Kidney (tissue), 13 donors: ENCODE measurements at regions not wholly inside any gene's neighbourhood (a gene's known extent, or its start where the extent isn't known, plus 50 kb on each side); places are given as distances from the start of the nearest gene placed in this dataset.

ENCODE experiments used
- DNase-seq, 5 donors: peaks; one replicate each; pipeline ENCODE4 v3.0.0-alpha.2; 2013 to 2020
- FAIRE-seq: peaks from 2 replicates; lab custom pipeline; 2012; peaks lifted over from hg19 to GRCh38; lab: Jason Lieb, UNC
- H3K27ac ChIP-seq, 2 donors: one replicate each; pipeline ENCODE4 v1.7.0; 2013; ENCODE audit warnings: low read depth in 2 of 2, low read length in 2 of 2, inconsistent platforms in 1 of 2
- H3K27me3 ChIP-seq: one replicate; pipeline ENCODE4 v1.7.1; 2013; ENCODE audit warnings: low read length, inconsistent platforms; ENCODE audit not compliant: control insufficient read depth, insufficient read depth
- H3K36me3 ChIP-seq, 3 donors: one replicate each; pipeline versions ENCODE4 v1.7.0 to v1.7.1; 2013; ENCODE audit warnings: low read length in 3 of 3, control low read depth in 1 of 3, inconsistent platforms in 1 of 3; ENCODE audit not compliant: insufficient read depth in 3 of 3, control insufficient read depth in 2 of 3
- H3K4me1 ChIP-seq, 3 donors: one replicate each; pipeline versions ENCODE4 v1.7.0 to v1.7.1; 2013; ENCODE audit warnings: low read length in 3 of 3, inconsistent platforms in 1 of 3, low read depth in 1 of 3; ENCODE audit not compliant: control insufficient read depth in 2 of 3, insufficient read depth in 2 of 3
- H3K4me3 ChIP-seq, 3 donors: one replicate each; pipeline versions ENCODE4 v1.7.0 to v1.8.1; 2013; ENCODE audit warnings: low read length in 3 of 3, control low read depth in 1 of 3, inconsistent platforms in 1 of 3
- H3K9ac ChIP-seq, 3 donors: one replicate each; pipeline versions ENCODE4 v1.7.0 to v1.7.1; 2013; ENCODE audit warnings: low read length in 3 of 3, control low read depth in 1 of 3, inconsistent platforms in 1 of 3
- H3K9me3 ChIP-seq, 3 donors: one replicate each; pipeline versions ENCODE4 v1.7.0 to v1.7.1; 2013; ENCODE audit warnings: low read length in 3 of 3, control low read depth in 1 of 3, inconsistent platforms in 1 of 3; ENCODE audit not compliant: control insufficient read depth in 2 of 3, insufficient read depth in 1 of 3
- intact Hi-C: fragments of 100-400 bp; cut with DNase I; formaldehyde crosslinking; loops from one replicate; pipeline ENCODE4 v1.11.1; 2022
- TF ChIP-seq, protein P1 (sequence below): IDR thresholded peaks from 3 replicates; pipeline ENCODE4 v1.5.1; 2012; ENCODE audit warnings: mild to moderate bottlenecking, moderate library complexity, borderline replicate concordance; ENCODE audit not compliant: insufficient read depth; ENCODE audit errors: extremely low read depth
- donor health status: control.
- donor health status: control.
- donor health status: control.
- donor health status: control.
- donor health status: control.
- donor health status: DM: yes; HTN: yes; CAD: no.
- donor health status: Normal renal cell carcinoma (clear cell type).

DNA sequence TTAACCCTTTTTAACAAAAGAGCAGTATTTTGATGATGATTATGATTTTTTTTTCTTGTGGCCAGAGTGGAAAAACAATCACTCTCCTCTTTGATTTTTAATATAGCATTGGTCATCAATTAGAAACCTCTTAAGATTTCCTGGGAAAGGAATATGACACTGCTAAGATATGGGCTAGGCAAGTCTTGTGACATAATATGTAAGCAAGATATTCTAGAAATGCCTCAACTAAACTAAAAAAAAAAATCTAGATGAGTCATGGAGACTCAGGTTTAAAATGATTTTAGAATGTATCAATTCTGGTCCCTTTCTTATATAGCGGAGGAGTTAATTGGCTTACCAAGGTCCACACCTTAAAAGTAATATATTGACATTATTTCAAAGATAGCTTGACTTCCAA lies 60.3 kb upstream of the JUN start:
- TF ChIP-seq, protein P1, sequence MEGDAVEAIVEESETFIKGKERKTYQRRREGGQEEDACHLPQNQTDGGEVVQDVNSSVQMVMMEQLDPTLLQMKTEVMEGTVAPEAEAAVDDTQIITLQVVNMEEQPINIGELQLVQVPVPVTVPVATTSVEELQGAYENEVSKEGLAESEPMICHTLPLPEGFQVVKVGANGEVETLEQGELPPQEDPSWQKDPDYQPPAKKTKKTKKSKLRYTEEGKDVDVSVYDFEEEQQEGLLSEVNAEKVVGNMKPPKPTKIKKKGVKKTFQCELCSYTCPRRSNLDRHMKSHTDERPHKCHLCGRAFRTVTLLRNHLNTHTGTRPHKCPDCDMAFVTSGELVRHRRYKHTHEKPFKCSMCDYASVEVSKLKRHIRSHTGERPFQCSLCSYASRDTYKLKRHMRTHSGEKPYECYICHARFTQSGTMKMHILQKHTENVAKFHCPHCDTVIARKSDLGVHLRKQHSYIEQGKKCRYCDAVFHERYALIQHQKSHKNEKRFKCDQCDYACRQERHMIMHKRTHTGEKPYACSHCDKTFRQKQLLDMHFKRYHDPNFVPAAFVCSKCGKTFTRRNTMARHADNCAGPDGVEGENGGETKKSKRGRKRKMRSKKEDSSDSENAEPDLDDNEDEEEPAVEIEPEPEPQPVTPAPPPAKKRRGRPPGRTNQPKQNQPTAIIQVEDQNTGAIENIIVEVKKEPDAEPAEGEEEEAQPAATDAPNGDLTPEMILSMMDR = no peak
- FAIRE-seq = no peak

DNA sequence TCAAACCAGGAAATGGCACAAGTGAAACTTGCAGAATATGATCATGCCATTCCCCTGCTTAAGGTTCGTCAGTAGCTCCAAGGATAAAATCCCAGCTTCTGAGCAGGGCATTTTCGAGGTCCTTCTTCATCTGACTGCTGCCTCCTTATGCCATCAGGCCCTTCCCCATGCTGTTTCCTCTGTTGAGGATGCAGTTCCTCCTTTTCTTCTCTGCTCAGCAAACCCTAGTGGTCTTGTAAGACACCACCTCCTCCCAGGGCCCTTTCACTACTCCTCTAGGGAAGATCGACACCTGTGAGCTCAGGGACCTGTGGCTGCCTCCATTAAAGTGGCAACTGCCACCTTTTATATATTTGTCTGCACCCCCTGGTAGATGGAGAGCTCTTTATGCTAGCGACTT lies 62.1 kb upstream of the JUN start:
- Histone ChIP-seq H3K4me3 (no peak overlapping the region), H3K4me1 (no peaks in the 10 kb centered on the region), H3K36me3 (no peaks in the 10 kb centered on the region), H3K9me3 (no peaks in the 10 kb centered on the region), H3K9ac (no peak overlapping the region), H3K27ac (no peak overlapping the region), H3K27me3 (no peaks in the 10 kb centered on the region)
- TF ChIP-seq, protein P1 = no peak
- FAIRE-seq = no peak
- intact Hi-C loops = no loop called here
- DNase-seq = no peak

More for the DNA sequence above, 60.3 kb upstream of the JUN start:
- H3K27ac ChIP-seq = no peak overlapping the region
- no peaks in the 10 kb centered on the region for H3K36me3 ChIP-seq
- no peaks in the 10 kb centered on the region for H3K9me3 ChIP-seq
- no peak for DNase-seq
- H3K9ac ChIP-seq = no peak overlapping the region
- H3K4me1 ChIP-seq = no peaks in the 10 kb centered on the region
- intact Hi-C loops = no loop called here
- no peaks in the 10 kb centered on the region for H3K27me3 ChIP-seq
- no peak overlapping the region for H3K4me3 ChIP-seq

DNA sequence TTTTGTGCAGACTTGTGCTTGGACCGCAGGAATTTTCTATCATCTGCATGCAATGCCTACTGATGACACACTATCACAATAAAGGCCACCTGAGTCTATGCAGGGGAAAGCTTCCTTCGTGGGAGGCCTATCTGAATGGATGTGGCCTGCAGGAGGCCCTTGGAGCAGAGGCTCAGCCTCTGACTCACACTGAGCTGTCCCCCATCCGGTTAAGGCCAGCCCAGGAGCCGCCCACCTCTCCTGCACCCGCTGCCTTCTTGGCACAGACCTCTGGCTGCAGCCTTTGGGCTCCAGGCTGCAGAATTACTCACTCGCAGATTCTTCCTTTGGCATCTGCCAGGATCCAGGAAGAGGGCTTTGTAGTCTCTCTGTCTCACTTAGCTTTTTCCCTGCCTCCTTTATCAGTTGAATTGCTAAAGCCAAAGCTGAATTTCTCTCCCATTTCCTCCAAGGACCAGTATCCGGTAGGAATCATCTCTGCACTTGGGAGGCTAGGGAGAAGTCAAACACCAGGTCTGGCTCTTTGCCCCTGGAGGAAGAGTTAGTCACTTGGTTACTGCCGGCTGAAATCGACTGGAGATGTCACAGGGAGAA lies 65.1 kb upstream of the JUN start:
- DNase-seq = peak in 1 of 5 donors; percentile 89
- Histone ChIP-seq H3K9me3 (no peaks in the 10 kb centered on the region), H3K4me1 (no peaks in the 10 kb centered on the region), H3K27ac (no peak overlapping the region), H3K27me3 (no peaks in the 10 kb centered on the region), H3K9ac (no peak overlapping the region), H3K4me3 (no peak overlapping the region), H3K36me3 (no peaks in the 10 kb centered on the region)
- FAIRE-seq = no peak
- intact Hi-C loops = no loop called here
- TF ChIP-seq, protein P1 = no peak

DNA sequence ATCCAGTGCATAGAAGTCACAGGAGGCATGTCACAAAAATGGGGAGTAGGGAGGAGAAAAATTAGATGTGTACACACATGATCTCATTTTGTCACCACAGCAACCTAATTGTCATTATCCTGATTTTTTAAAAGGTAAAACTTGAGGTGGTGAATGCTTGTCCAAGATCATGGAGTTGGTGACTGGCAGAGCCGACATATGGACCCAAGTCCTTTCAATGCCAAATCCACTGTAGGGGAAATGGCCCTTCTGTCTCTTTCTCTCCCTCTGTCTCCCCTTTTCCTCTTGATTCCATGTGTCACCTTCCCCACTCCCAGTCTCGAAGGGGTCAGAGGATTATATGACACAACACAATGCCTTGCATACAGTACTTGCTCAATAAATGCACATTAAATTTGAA lies 65.7 kb upstream of the JUN start:
- no peak overlapping the region for H3K9ac ChIP-seq
- H3K27ac ChIP-seq = no peak overlapping the region
- no peak overlapping the region for H3K4me3 ChIP-seq
- no peaks in the 10 kb centered on the region for H3K36me3 ChIP-seq
- H3K27me3 ChIP-seq = no peaks in the 10 kb centered on the region
- DNase-seq = no peak
- no peaks in the 10 kb centered on the region for H3K4me1 ChIP-seq
- TF ChIP-seq, protein P1 = no peak
- no peaks in the 10 kb centered on the region for H3K9me3 ChIP-seq
- no peak for FAIRE-seq
- intact Hi-C loops = no loop called here
